ENCODE measurements at regions not wholly inside any gene's neighbourhood (a gene's known extent, or its start where the extent isn't known, plus 50 kb on each side); places are given as distances from the start of the nearest gene placed in this dataset.

DNA sequence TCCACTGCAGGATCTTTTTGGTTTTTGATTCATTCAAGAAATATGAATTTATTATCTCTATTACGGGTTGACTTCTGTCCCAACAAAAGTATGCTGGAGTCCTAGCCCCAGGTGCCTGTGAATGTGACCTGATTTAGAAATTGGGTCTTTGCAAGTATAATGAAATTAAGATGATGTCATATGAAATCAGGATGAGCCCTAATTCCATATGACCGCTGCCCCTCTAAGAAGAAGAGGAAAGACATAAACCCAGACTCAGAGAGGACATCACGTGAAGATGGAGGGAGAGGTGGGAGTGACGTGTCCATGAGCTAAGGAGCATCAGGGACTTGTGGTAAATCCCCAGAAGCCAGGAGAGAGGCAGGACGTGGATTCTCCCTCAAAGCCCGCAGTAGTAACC is 287.1 kb downstream of the LPIN1 start:
- DNase-seq = no peak

DNA sequence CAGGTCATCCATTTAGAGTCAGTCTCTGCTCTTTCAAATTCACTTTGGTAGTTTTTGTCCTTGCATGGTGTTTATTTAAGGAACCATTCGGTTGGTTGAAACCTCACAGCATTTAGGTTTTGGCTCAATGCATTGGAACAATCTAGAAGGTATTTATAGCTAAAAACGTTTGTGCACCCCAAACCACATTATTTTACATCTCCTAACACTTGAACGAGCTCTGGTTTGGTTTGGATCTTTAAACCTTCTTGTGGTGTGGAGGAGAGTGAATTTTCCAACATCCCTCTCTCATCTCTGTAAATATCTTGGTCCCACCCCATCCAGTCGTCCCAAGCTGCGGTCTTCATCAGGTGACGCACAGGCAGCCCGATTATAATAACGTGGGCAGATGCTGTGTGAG is 287.9 kb downstream of the LPIN1 start:
- DNase-seq = no peak

DNA sequence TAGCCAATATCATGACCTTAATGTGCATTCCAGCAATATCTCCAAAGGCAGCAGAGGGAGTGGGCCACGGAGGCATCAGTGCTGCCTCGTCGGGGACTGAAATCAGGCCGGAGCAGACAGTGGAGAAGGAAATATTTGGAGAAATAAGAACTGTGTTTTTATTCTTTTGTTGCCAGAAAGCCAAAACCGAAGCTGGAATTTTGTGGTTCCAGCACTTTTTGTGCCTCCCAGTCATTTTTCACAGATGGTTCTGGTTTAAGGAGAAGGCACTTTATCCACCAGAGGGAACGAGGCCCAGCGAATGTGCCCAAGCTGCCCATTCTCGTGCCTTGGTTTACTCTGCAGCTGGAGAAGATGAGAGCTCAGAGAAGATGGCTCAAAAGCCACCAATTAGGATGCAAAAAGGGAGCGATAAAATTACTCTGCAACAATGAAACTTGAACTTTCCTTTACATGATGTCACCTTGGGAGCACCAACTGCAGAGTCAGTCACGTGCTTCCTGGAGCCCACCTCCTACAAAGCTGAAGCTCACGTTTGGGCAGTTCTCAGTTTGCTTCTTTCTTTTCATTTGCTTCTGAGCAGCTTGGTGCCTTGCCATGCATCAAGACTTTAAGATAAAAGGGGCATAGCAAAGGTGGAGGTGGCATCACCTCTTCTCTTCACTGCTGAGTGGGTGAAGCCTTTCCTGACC is 288.7 kb downstream of the LPIN1 start:
- DNase-seq = no peak

DNA sequence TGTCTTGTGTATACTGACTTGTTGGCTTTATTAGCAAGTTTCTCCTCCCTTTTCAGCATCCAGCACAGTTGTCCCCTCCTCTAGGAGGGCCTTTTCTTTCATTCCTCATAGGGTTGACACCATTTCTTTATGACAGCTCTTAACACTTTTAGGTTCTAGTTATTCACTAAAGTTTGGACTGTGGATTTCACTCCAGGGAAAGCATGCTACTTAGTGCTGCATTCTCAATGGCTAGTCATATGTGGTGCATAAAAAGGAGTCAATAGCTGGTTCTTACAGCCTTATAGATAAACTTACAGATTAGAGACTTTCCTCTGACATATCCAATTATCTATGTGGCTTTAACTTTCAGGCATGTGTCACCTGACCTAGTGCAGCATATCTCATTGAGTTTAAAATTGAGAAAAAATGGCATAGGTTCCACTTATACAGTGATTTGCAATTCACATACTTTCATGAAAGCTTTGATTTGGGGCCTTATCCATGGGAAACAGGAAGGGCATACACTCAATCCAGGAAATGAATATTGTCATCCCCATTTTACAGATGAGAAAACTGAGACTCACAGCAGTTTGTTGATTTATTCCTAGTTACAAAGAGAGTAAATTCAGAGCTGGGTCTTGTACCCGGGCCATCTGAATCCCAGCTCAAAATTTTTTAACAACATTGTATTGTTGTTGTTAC is 289.7 kb downstream of the LPIN1 start:
- no peak for DNase-seq

DNA sequence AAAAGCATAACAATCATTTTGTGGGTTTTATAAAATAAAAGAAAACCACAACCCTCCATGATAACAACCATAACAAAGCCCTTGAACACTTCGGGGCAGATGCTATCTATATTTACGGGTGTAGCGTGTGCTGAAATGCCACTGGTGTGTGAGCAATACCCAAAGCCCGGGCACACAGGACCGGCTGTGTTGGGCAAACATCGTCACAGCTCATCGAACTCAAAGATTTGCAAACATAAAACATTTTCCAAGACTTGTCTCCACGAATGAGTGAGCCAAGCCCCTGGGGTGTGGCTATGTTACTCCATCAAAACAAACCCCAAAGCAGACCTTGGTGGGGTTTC is 290.2 kb downstream of the LPIN1 start:
- DNase-seq = no peak

DNA sequence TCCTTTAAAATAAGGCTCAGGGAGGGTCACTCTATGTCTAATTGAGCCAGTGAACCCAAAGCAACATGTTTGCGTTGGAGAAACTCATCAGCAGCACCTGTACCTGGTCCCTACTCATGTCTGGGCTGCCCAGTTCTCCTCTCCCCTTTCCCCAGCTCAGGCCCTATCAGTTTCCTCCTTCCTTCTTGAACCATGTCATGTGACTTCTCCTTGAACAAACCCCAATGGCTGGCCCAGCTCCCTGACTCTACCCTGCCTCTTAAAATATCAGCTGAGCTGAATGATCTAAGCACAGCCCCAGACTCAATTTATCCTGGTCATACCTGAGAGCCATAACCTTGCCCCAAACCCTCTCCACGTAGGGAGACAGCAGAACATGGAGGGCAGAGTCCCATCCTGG is 290.9 kb downstream of the LPIN1 start:
- no peak for DNase-seq

DNA sequence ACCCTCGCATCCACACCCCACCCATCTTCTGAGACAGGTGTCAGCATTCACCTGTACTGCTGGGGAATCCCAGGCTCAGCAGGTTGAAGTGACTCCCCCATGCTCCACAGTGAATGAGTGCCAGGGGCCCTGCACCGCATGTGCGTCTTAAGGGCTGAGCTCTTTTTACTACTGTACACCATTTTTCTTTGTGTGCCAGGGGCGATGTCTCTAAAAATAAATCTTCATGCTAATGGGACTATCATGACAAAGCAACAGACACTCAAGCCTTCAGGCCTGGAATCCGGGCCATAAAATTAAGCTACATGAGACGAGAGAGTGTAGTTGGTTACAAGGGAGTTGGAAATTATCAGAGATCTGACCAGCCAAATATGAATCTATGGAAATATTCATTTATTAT is 294.8 kb downstream of the LPIN1 start:
- DNase-seq = no peak

DNA sequence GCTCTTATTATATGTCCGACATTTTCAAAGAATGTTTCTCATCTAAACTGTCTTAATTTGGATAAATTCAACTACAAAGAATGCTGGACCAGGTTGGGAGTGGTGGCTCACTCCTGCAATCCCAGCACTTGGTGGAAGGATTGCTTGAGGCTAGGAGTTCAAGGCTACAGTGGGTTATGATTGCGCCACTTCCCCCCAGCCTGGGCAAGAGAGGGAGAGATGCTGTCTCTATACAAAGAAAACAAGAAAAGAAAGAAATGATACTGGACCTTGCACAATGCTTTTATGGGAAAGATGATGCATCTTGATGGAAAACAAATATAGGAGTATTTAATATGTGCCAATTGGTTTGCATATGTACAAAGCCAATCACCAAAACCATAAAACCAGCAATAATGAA is 296.7 kb downstream of the LPIN1 start:
- no peak for DNase-seq

DNA sequence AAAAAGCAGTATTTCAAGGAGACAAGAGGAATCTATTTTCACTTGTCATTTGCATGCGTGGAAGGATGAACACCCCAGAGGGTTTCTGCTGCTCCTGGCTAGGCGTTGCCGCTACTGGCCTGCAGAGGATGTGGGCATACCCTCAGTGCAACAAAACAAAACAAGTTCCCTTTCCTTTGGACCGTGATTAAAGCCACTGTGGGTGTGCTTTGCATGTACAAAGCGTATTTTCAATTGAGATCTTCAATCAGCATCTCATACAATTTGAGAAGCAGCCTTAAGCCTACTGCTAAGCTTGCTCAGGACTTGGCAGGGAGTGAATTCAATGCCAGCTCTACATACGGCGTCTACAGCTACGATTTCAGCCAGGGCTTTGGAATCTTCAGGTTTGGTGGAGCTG is 298.4 kb downstream of the LPIN1 start:
- no peak for DNase-seq

DNA sequence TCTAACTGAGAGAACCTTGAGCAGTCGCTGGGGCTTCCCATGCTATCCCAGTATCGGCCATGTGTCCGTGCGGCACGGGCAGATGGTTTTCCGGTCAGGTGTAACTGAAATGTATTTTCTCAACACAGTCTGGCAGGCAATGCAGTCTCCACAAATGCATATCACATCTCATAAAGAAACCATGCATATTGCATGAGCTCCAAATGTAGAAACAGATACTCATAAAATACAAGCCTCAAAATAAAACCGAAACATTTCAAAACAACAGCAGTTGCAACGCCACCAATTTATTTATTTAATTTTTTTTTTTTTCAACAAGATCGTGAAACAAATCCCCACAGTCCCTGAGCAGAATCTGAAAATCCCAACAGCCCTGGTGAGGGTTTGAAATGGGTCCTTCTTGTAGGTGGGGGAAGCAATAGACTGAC is 299.4 kb downstream of the LPIN1 start:
- DNase-seq = no peak

DNA sequence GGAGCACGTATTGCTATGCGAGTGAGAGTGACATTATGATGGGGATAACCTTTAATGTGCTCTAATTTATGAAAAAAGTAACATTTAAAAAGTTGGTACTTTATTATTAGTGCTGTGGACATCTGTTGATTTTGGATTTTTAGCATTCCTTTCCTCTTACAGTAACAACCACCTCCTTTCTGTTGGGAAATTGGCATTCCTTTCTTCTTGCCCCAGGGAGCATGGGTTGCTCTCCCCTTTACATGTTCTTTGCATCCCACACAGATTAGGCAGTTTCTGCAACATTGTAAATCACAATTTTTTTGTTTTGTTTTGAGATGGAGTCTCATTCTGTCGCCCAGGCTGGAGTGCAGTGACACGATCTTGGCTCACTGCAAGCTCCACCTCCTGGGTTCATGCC is 300.2 kb downstream of the LPIN1 start:
- DNase-seq = no peak

DNA sequence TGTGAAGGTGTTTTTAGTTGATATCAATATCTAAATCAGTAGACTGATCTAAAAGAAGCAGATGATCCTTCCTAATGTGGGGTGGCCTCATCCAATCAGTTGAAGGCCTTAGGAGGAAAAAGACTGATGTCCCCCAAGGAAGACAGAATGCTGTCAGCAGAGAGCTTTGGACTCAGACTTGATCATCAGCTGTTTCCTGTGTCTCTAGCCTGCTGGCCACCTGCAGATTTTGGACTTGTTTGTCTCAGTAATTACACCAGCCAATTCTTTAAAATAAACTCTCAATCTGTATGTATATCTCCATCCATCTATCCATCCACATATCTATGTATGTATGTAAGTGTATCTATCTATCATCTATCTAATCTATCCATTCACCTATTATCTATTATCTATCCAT is 301.3 kb downstream of the LPIN1 start:
- DNase-seq = no peak

DNA sequence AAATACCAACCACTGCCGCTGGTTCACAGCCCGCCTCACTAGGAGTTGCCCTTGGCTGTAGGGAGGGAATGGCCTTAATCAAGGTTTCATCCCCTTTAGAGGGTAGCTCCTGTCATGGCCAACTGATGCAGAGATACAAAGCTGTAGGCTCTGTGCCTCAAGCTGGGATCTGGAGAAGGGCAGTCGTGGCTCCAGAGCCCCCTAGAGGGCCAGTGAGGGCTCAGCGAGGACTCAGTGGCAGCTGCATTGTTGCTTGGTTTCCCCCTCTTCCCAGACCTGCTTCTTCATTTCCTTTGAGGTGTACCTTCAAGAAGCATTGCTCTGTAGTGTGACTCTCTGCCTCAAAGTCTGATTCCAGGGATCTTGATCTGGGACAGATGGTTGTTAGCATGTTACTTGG is 302.1 kb downstream of the LPIN1 start:
- no peak for DNase-seq

DNA sequence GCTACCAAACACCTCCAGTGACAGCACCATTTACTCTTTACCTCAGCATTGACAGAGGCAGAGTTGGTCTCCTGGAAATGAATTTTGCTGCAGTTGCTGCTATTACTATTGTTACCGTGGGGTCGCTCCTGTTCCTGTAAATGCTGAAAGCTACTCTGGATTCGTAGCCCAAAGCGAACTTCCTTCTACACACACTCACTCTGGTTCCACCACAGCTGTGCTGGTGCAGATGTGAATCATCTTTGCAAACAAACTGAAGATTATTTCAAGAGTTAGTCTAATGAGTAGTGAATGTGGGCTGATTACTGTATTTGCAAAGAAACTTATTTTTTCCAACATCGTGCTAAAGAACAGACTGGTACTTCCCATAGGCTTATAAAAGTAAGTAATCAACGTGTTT is 304.0 kb downstream of the LPIN1 start:
- peak; percentile 79 for DNase-seq

DNA sequence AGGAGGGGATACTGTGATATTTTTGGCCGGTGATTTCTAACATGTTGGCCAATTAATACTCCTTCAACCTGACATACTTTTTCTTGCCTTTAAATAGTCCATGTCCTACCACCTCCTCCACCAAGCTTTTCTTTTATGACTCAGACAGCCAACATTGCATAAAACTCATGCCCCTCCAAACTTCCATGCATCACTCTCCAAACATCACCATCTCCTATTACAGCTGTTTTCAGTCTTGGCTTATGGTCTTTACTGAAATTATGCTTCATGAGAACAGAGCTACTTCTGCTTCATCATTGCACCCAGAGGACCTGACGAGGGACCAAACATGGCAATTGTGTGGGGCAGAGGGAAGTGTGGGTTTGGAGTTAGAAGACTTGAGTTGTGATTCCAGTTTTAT is 305.4 kb downstream of the LPIN1 start:
- no peak for DNase-seq

DNA sequence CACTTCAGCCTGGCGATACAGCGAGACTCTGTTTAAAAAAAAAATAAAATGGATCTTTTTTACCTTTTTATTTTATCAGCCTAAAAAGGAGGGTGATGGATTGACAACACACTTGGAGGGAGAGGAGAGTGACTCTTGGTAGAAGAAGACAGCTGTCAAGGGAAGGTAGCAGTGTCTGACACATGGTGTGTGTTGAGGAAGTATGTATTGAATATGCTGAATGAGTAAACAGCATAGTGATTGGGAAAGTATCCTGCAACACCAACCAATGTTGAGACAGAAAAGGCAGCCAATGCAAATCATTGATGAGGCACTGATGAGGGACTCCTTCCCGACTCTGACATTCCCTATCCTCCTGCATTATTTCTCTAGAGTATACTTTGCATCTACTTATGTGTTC is 306.4 kb downstream of the LPIN1 start:
- DNase-seq = no peak

DNA sequence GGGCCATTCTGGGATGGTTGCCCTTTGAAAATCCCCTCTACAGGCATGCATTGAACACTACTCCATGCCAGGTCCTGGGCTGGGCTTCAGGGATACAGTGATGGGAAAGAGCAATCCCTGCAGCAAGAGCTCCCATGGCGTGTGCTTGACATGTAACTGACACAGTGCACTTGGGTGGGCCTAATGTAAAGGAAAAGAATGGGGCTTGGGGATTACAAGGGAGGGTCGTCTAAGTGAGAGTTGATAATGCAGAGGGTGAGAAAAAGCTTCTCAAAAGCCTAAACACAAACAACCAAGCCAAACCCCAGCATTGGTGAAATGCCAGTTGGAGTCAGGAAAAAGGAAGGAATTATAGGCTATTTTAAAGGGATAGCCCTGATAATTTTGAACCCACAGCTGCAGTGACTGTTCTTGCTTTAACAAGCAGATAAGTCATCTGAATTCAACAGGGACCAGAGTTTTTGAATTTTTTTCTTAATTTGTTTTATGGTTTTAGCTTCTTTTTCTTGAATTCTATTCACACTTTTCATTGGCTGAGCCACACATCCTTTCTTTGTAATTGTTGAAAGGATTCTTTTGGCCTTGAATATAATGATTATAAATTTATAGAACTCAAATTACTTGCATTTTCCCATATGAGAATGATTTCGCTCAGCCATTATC is 308.7 kb downstream of the LPIN1 start:
- no peak for DNase-seq

DNA sequence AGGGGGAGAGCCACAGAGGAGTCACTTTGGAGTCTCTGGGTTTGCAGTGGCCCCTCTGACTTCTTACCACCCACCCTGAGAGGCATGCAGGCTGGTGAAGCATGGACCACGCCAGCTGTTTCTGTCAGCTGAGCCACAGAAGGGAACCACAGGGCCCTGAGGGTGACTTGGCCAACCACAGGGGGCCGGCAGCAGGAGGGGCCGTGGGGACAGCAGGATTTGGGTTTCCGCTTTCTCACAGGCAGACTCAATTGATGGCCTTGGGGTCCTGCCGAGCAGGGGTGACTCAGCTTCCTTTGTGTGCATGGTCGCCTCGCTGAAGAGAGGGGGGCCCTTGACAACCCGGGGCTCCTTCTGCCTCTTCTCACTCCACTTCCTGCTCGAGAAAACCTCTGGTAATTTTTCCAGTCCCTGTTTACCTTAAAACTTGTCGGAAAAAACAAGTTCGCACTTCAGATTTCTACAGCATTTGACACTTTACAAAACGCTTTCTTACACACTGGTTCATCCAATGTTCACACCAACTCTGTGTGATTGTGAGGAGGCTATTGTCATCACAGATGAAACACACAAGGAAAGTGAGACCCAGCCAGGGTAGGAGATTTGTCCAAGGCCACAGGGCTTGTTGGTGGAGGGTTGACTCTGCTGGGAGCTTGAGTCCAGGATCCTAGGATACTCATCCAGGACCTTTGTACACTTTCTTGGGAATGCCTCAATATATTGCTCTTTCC is 311.2 kb downstream of the LPIN1 start:
- no peak for DNase-seq

DNA sequence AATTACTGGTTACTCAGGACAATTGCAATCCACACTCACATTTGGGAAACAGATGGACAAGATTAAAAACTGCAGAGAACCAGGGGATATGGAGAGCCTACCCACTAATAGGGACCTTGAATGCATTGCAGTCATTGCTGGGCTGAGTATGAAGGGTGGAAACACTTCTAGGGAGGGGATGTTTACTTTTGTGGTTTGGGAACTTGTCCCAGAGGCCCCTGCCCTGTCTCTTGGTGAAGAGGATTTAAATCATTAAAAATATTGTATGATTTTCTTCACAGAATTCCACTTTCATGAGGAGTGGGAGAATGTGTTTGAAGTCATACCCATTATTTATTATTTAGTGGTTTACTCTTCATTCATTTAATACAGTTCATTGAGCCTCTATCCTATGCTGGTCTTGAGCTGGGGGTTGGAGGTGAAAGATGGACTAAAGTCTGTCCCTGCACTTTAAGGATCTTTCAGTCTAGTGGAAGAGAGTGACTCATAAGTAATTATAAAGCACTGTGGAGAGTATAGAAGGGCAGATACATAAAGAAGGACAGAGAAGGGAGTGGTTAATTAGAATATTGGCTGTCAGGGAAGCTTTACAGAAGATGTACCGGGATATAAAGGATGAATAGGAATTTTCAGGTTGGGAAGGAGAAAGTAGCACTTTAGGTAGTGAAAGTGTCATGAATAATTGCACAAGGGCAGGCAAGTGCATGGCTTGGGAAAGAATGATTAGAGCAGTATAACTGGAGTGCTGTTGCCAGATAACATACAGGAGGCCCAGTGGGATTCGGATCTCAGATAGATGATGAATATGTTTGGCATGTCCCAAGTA is 313.4 kb downstream of the LPIN1 start:
- no peak for DNase-seq

DNA sequence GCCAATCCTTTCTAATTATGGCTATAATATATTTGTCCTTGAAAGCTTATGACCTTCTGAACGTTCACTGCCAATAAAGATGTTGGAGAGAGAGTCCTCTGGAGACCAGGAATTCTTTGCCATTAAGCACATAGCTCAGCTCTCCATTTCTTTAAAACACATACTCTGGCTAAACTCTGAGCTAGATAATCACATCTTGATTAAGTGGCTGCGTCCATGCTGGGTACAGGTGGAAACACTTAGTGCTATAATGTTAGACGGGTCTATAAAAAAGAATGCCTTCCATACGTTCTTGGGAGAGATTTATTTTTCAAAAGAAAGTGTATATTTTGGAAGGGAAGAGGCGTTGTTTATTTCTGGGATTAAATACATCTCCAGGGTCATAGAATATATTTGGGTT is 314.5 kb downstream of the LPIN1 start:
- DNase-seq = no peak

DNA sequence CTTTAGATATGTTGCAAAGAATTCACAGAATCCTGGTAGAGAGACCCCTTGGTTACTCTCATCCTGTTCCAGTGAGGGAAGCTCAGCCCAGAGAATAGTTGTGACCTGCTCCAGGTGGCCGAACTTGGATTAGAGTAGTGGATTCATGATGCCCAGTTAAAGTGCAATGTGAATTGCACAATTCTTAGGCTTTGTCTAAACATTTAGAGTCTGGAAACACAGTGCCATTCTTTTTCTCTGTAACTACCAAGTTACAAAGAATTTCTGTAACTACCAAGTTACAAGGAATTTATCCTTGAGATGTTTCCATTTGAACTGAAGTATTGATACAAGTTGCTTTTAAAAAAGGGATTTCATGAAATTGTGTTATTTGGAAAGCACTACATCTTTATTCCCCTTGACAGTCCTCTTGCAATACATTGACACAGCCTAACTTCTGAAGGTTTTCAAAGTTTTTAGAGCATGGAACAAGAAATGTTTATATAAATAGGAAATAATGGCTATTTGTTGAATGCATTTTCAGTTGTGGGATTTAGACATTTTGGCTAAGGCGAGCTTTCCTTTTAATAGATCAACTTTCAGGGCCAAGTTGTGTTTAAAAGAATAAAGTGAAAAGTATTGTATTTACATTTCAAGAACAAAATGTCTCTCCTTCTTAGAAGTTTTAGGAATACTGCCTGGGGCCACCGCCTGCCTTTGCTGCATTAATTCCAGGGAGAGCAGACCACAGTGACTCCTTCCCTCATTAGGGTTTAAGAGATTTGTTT is 315.0 kb downstream of the LPIN1 start:
- DNase-seq = no peak

DNA sequence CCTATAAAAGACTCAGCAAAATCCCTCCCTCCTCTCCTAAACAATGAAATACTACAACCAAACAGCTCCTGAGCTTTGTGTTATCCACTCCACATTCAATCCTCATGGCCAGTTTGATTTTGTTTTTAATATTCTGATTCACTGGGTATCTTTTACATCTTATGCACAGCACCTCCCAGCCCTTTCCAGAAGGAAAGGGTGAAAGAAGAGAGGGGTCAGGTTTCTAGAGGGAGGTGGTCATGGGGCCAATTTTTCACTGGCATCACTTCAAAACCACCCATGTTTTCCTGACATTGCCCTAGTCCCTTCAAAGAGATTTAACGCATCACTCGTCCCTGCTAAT is 315.6 kb downstream of the LPIN1 start:
- DNase-seq = no peak
